Prostate gland (tissue), 2 donors: ENCODE measurements at regions not wholly inside any gene's neighbourhood (a gene's known extent, or its start where the extent isn't known, plus 50 kb on each side); places are given as distances from the start of the nearest gene placed in this dataset.

Experiments used
- CTCF ChIP-seq, 4 experiments: fragments of 200-600 bp in 2 of 4; fragments of 450-650 bp in 2 of 4; sonication (generic) in 2 of 4; IDR thresholded peaks; 1 replicate in 3 of 4; 2 replicates in 1 of 4; pipeline ENCODE4 v1.5.1; 2016 to 2019; ENCODE audit warnings: antibody characterized with exemption in 4 of 4, mild to moderate bottlenecking in 2 of 4, moderate library complexity in 2 of 4
- POLR2A ChIP-seq: fragments of 450-650 bp; IDR thresholded peaks from one replicate; pipeline ENCODE4 v1.6.1; 2016; ENCODE audit warnings: antibody characterized with exemption, mild to moderate bottlenecking

DNA sequence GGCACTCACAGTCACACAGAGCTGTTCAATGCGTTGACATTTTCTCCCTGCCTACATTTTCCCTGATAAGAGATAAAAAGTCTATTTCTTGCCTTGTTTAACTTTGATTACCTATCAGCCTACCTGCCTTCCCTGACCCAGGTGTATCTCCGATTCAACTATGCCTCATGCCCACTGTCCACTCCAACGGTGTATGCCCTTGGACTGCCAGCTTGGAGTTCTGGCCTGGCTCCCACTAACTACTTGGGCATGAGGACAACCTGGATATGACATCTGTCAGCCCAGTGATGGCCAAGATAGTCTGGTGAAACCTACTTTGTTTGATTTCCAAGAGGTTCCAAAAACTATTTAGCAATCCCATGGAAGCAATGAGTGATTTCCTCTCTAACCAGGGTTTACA lies 93.0 kb upstream of the PELI2 start:
- TF ChIP-seq CTCF (IDR thresholded peaks at IDR 0.05) (no peak), POLR2A (no peak)
